ENCODE measurements at regions not wholly inside any gene's neighbourhood (a gene's known extent, or its start where the extent isn't known, plus 50 kb on each side); places are given as distances from the start of the nearest gene placed in this dataset.

- no peak for TF ChIP-seq CTCF (IDR thresholded peaks at IDR 0.05)
- no peak for TF ChIP-seq POLR2A (IDR thresholded peaks at IDR 0.05)
- no peak overlapping the region for H3K4me3 ChIP-seq (ENCODE audit: low read depth, poor library complexity, severe bottlenecking)
- no peak for DNase-seq (ENCODE audit: low spot score in 2 of 2)
- WGBS, 2 donors: 82 to 88% methylated on average over 2 of the region's 2 CpGs
- intact Hi-C loops (cut with DNase I; ENCODE audit: low total_unique reads): loop anchor here (5.0 kb wide), 1 partner anchor 768 kb away; no protein-coding TSS in a partner anchor
These were observed 77.3 kb downstream of the DCAF8L1 start for GRCh38 chrX:27903960-27904359.

GRCh38 chrX:27893871-27894270 is 86.1 kb downstream of the MAGEB10 start:
- WGBS, 2 donors: 58 to 75% methylated on average over 2 of the region's 2 CpGs
- H3K4me3 ChIP-seq (ENCODE audit: low read depth, poor library complexity, severe bottlenecking): no peak overlapping the region
- DNase-seq (ENCODE audit: low spot score in 2 of 2): no peak
- intact Hi-C loops (cut with DNase I; ENCODE audit: low total_unique reads): no loop called here
- TF ChIP-seq CTCF (IDR thresholded peaks at IDR 0.05): no peak
- TF ChIP-seq POLR2A (IDR thresholded peaks at IDR 0.05): no peak

GRCh38 chrX:27893211-27893610 is 85.4 kb downstream of the MAGEB10 start:
- H3K4me3 ChIP-seq (ENCODE audit: low read depth, poor library complexity, severe bottlenecking): no peak overlapping the region
- WGBS, 2 donors: 38 to 55% methylated on average over 3 of the region's 3 CpGs
- no peak for DNase-seq (ENCODE audit: low spot score in 2 of 2)
- intact Hi-C loops (cut with DNase I; ENCODE audit: low total_unique reads): no loop called here
- TF ChIP-seq CTCF (IDR thresholded peaks at IDR 0.05) (no peak), POLR2A (IDR thresholded peaks at IDR 0.05) (no peak)

- no peak for DNase-seq (ENCODE audit: low spot score in 2 of 2)
- 63 to 80% methylated on average over 1 of the region's 1 CpG for WGBS, 2 donors
- no peak overlapping the region for H3K4me3 ChIP-seq (ENCODE audit: low read depth, poor library complexity, severe bottlenecking)
- intact Hi-C loops (cut with DNase I; ENCODE audit: low total_unique reads): no loop called here
- TF ChIP-seq POLR2A (IDR thresholded peaks at IDR 0.05) (no peak), CTCF (IDR thresholded peaks at IDR 0.05) (no peak)
These were observed 82.8 kb downstream of the MAGEB10 start for GRCh38 chrX:27890611-27891010.

- TF ChIP-seq POLR2A (IDR thresholded peaks at IDR 0.05) (no peak), CTCF (IDR thresholded peaks at IDR 0.05) (no peak)
- DNase-seq (ENCODE audit: low spot score in 2 of 2): no peak
- H3K4me3 ChIP-seq (ENCODE audit: low read depth, poor library complexity, severe bottlenecking): no peak overlapping the region
- intact Hi-C loops (cut with DNase I; ENCODE audit: low total_unique reads): loop anchor here (5.0 kb wide), 1 partner anchor 1632 kb away; no protein-coding TSS in a partner anchor
- 40 to 44% methylated on average over 2 of the region's 2 CpGs for WGBS, 2 donors
These were observed 82.1 kb downstream of the MAGEB10 start for GRCh38 chrX:27889878-27890277.

GRCh38 chrX:27884654-27885053 is 76.9 kb downstream of the MAGEB10 start:
- 51 to 63% methylated on average over 5 of the region's 5 CpGs for WGBS, 2 donors
- H3K4me3 ChIP-seq (ENCODE audit: low read depth, poor library complexity, severe bottlenecking): no peak overlapping the region
- TF ChIP-seq POLR2A (IDR thresholded peaks at IDR 0.05): no peak
- TF ChIP-seq CTCF (IDR thresholded peaks at IDR 0.05): no peak
- DNase-seq (ENCODE audit: low spot score in 2 of 2): no peak
- intact Hi-C loops (cut with DNase I; ENCODE audit: low total_unique reads): loop anchor here (5.0 kb wide), 1 partner anchor 1638 kb away; no protein-coding TSS in a partner anchor
